ENCODE measurements at regions not wholly inside any gene's neighbourhood (a gene's known extent, or its start where the extent isn't known, plus 50 kb on each side); places are given as distances from the start of the nearest gene placed in this dataset.

DNA sequence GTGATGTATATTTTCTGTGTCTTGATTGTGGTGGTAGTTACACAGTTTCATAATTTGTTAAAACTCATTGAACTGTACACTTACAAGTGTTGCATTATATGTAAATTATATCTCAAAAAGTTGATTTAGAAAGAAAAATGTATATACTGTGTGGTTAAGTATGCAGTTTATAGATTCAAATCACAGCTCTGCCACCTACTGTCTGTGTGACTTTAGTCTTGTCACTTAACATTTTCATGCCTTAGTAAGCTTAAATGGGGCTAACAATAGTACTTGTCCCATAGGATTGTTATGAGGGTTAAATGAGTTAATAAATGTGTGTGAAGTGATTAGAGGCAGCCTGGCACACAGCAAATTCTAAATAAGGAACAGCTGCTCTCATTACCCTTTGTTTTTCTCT is 120.9 kb upstream of the P2RY1 start:
- Histone ChIP-seq H3K79me2 (ENCODE audit: control insufficient read depth, insufficient read depth, low read length) (no peaks in the 10 kb centered on the region), H3K4me1 (ENCODE audit: control insufficient read depth, extremely low read depth, insufficient read depth, low read length) (peaks cover 16% of the 10 kb centered on the region), H3K36me3 (ENCODE audit: control insufficient read depth in 2 of 2, extremely low read depth in 1 of 2, insufficient read depth in 2 of 2, low read length in 2 of 2) (no peaks in the 10 kb centered on the region), H3K9me1 (ENCODE audit: control insufficient read depth, extremely low read depth, insufficient read depth, low read length) (no peaks in the 10 kb centered on the region), H3K9me3 (ENCODE audit: control insufficient read depth, low read depth, low read length) (no peaks in the 10 kb centered on the region), H3K4me2 (ENCODE audit: control insufficient read depth, extremely low read depth, insufficient read depth, low read depth, low read length) (no peak overlapping the region), H4K20me1 (ENCODE audit: control insufficient read depth, extremely low read depth, insufficient read depth, low read length) (no peaks in the 10 kb centered on the region), H3K27me3 (ENCODE audit: control insufficient read depth, extremely low read depth, insufficient read depth, low read length) (no peaks in the 10 kb centered on the region), H3K4me3 (ENCODE audit: control insufficient read depth in 2 of 3, extremely low read depth in 1 of 3, insufficient read depth in 2 of 3, low read depth in 1 of 3, low read length in 3 of 3) (no peak overlapping the region), H3K27ac (ENCODE audit: control insufficient read depth, insufficient read depth, low read length) (no peak overlapping the region), H3K9ac (ENCODE audit: control insufficient read depth, extremely low read depth, insufficient read depth, low read length) (no peak overlapping the region), H2AFZ (ENCODE audit: control insufficient read depth, low read length) (no peak overlapping the region)
- FAIRE-seq, result no peak
- dilution Hi-C loops (cut with MboI; ENCODE audit: extremely low pct_ligation_motif_present, low sequenced_read_pairs), result no loop called here
- TF ChIP-seq, protein P1, sequence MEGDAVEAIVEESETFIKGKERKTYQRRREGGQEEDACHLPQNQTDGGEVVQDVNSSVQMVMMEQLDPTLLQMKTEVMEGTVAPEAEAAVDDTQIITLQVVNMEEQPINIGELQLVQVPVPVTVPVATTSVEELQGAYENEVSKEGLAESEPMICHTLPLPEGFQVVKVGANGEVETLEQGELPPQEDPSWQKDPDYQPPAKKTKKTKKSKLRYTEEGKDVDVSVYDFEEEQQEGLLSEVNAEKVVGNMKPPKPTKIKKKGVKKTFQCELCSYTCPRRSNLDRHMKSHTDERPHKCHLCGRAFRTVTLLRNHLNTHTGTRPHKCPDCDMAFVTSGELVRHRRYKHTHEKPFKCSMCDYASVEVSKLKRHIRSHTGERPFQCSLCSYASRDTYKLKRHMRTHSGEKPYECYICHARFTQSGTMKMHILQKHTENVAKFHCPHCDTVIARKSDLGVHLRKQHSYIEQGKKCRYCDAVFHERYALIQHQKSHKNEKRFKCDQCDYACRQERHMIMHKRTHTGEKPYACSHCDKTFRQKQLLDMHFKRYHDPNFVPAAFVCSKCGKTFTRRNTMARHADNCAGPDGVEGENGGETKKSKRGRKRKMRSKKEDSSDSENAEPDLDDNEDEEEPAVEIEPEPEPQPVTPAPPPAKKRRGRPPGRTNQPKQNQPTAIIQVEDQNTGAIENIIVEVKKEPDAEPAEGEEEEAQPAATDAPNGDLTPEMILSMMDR (optimal IDR thresholded peaks at IDR 0.05 in 1 of 3, IDR thresholded peaks at IDR 0.05 in 1 of 3, conservative IDR thresholded peaks at IDR 0.05 in 1 of 3; ENCODE audit: extremely low read depth in 1 of 3, insufficient read depth in 2 of 3, low read length in 3 of 3), result no peak
- TF ChIP-seq EZH2 (IDR thresholded peaks at IDR 0.05; ENCODE audit: low read length), result no peak
- DNase-seq (ENCODE audit: low read depth, low spot score), result no peak

GRCh38 chr3:152714507-152714906 is 120.4 kb upstream of the P2RY1 start:
- no peak overlapping the region for H3K4me3 ChIP-seq (ENCODE audit: control insufficient read depth in 2 of 3, extremely low read depth in 1 of 3, insufficient read depth in 2 of 3, low read depth in 1 of 3, low read length in 3 of 3)
- H3K79me2 ChIP-seq (ENCODE audit: control insufficient read depth, insufficient read depth, low read length), result no peaks in the 10 kb centered on the region
- no peak overlapping the region for H3K27ac ChIP-seq (ENCODE audit: control insufficient read depth, insufficient read depth, low read length)
- dilution Hi-C loops (cut with MboI; ENCODE audit: extremely low pct_ligation_motif_present, low sequenced_read_pairs), result no loop called here
- FAIRE-seq (no peak), DNase-seq (ENCODE audit: low read depth, low spot score) (no peak)
- TF ChIP-seq, protein P1 (optimal IDR thresholded peaks at IDR 0.05 in 1 of 3, IDR thresholded peaks at IDR 0.05 in 1 of 3, conservative IDR thresholded peaks at IDR 0.05 in 1 of 3; ENCODE audit: extremely low read depth in 1 of 3, insufficient read depth in 2 of 3, low read length in 3 of 3), result no peak
- TF ChIP-seq EZH2 (IDR thresholded peaks at IDR 0.05; ENCODE audit: low read length), result no peak
- no peaks in the 10 kb centered on the region for H4K20me1 ChIP-seq (ENCODE audit: control insufficient read depth, extremely low read depth, insufficient read depth, low read length)
- H3K9ac ChIP-seq (ENCODE audit: control insufficient read depth, extremely low read depth, insufficient read depth, low read length), result no peak overlapping the region
- H3K27me3 ChIP-seq (ENCODE audit: control insufficient read depth, extremely low read depth, insufficient read depth, low read length), result no peaks in the 10 kb centered on the region
- no peaks in the 10 kb centered on the region for H3K36me3 ChIP-seq (ENCODE audit: control insufficient read depth in 2 of 2, extremely low read depth in 1 of 2, insufficient read depth in 2 of 2, low read length in 2 of 2)
- peaks cover 18% of the 10 kb centered on the region for H3K4me1 ChIP-seq (ENCODE audit: control insufficient read depth, extremely low read depth, insufficient read depth, low read length)
- no peak overlapping the region for H3K4me2 ChIP-seq (ENCODE audit: control insufficient read depth, extremely low read depth, insufficient read depth, low read depth, low read length)
- H3K9me3 ChIP-seq (ENCODE audit: control insufficient read depth, low read depth, low read length), result no peaks in the 10 kb centered on the region
- no peaks in the 10 kb centered on the region for H3K9me1 ChIP-seq (ENCODE audit: control insufficient read depth, extremely low read depth, insufficient read depth, low read length)
- no peak overlapping the region for H2AFZ ChIP-seq (ENCODE audit: control insufficient read depth, low read length)

Data from keratinocyte (primary cell).